Skin of body (tissue), 1 donor: ENCODE measurements at regions not wholly inside any gene's neighbourhood (a gene's known extent, or its start where the extent isn't known, plus 50 kb on each side); places are given as distances from the start of the nearest gene placed in this dataset.
"Not testable (repeated sequence)": the region's sequence is repeated elsewhere in the genome, so short reads cannot be mapped to it uniquely, and the experiment has no call there.

ENCODE experiments used
- DNase-seq: peaks from one replicate; lab custom pipeline; 2025; lab: John Stamatoyannopoulos, UW

GRCh38 chr6:140403020-140403419 lies 1028.6 kb upstream of the CITED2 start:
- no peak for DNase-seq

GRCh38 chr6:140401761-140402160 lies 1027.3 kb upstream of the CITED2 start:
- DNase-seq = no peak

- DNase-seq = no peak
Observed at GRCh38 chr6:140398076-140398475, 1023.6 kb upstream of the CITED2 start.

- DNase-seq = no peak
Observed at GRCh38 chr6:140397106-140397505, 1022.7 kb upstream of the CITED2 start.

- DNase-seq = peak; percentile 15
Observed at GRCh38 chr6:140393665-140394540, 1019.5 kb upstream of the CITED2 start.

- no peak for DNase-seq
Observed at GRCh38 chr6:140388815-140389214, 1014.4 kb upstream of the CITED2 start.

- DNase-seq = no peak
Observed at GRCh38 chr6:140388192-140388802, 1013.8 kb upstream of the CITED2 start.

GRCh38 chr6:140385679-140386078 lies 1011.2 kb upstream of the CITED2 start:
- DNase-seq = no peak

GRCh38 chr6:140382355-140382754 lies 1007.9 kb upstream of the CITED2 start:
- no peak for DNase-seq

GRCh38 chr6:140380427-140381218 lies 1006.2 kb upstream of the CITED2 start:
- DNase-seq = no peak

- no peak for DNase-seq
Observed at GRCh38 chr6:140379919-140380318, 1005.5 kb upstream of the CITED2 start.

GRCh38 chr6:140376209-140376608 lies 1001.8 kb upstream of the CITED2 start:
- DNase-seq = no peak

GRCh38 chr6:140373728-140374127 lies 999.3 kb upstream of the CITED2 start:
- DNase-seq = not testable (repeated sequence)

- DNase-seq = no peak
Observed at GRCh38 chr6:140372064-140372463, 997.6 kb upstream of the CITED2 start.

GRCh38 chr6:140370976-140371870 lies 996.8 kb upstream of the CITED2 start:
- DNase-seq = no peak

GRCh38 chr6:140370441-140370840 lies 996.0 kb upstream of the CITED2 start:
- no peak for DNase-seq

GRCh38 chr6:140366991-140367390 lies 992.5 kb upstream of the CITED2 start:
- no peak for DNase-seq

- no peak for DNase-seq
Observed at GRCh38 chr6:140364916-140365315, 990.5 kb upstream of the CITED2 start.

GRCh38 chr6:140360651-140361050 lies 986.2 kb upstream of the CITED2 start:
- no peak for DNase-seq

GRCh38 chr6:140355476-140355875 lies 981.0 kb upstream of the CITED2 start:
- DNase-seq = no peak

GRCh38 chr6:140354296-140354695 lies 979.8 kb upstream of the CITED2 start:
- DNase-seq = no peak
